22Rv1 (cell line): ENCODE measurements at regions not wholly inside any gene's neighbourhood (a gene's known extent, or its start where the extent isn't known, plus 50 kb on each side); places are given as distances from the start of the nearest gene placed in this dataset.

ENCODE experiments used
- H3K27ac ChIP-seq: fragments of 450-650 bp; 2 replicates; pipeline ENCODE4 v1.5.1; 2017
- ZFX ChIP-seq: fragments of 450-650 bp; IDR thresholded peaks from 2 replicates; pipeline ENCODE4 v1.6.1; 2017; ENCODE audit warnings: antibody characterized with exemption, borderline replicate concordance
- TF ChIP-seq, protein P1 (sequence below): fragments of 450-650 bp; IDR thresholded peaks from 2 replicates; pipeline ENCODE4 v1.5.1; 2017; ENCODE audit warnings: mild to moderate bottlenecking

- no peak for TF ChIP-seq ZFX
- TF ChIP-seq, protein P1, sequence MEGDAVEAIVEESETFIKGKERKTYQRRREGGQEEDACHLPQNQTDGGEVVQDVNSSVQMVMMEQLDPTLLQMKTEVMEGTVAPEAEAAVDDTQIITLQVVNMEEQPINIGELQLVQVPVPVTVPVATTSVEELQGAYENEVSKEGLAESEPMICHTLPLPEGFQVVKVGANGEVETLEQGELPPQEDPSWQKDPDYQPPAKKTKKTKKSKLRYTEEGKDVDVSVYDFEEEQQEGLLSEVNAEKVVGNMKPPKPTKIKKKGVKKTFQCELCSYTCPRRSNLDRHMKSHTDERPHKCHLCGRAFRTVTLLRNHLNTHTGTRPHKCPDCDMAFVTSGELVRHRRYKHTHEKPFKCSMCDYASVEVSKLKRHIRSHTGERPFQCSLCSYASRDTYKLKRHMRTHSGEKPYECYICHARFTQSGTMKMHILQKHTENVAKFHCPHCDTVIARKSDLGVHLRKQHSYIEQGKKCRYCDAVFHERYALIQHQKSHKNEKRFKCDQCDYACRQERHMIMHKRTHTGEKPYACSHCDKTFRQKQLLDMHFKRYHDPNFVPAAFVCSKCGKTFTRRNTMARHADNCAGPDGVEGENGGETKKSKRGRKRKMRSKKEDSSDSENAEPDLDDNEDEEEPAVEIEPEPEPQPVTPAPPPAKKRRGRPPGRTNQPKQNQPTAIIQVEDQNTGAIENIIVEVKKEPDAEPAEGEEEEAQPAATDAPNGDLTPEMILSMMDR = no peak
- H3K27ac ChIP-seq = no peak overlapping the region
Observed at GRCh38 chr7:16933296-16934279, 51.8 kb upstream of the AGR3 start.

- no peak overlapping the region for H3K27ac ChIP-seq
- no peak for TF ChIP-seq ZFX
- TF ChIP-seq, protein P1 = no peak
Observed at GRCh38 chr7:16934722-16935340, 53.0 kb upstream of the AGR3 start.

GRCh38 chr7:16935341-16935735 is 53.6 kb upstream of the AGR3 start:
- no peak overlapping the region for H3K27ac ChIP-seq
- TF ChIP-seq, protein P1 = no peak

GRCh38 chr7:16936626-16937422 is 55.0 kb upstream of the AGR3 start:
- TF ChIP-seq ZFX = no peak
- TF ChIP-seq, protein P1 = no peak
- no peak overlapping the region for H3K27ac ChIP-seq

DNA sequence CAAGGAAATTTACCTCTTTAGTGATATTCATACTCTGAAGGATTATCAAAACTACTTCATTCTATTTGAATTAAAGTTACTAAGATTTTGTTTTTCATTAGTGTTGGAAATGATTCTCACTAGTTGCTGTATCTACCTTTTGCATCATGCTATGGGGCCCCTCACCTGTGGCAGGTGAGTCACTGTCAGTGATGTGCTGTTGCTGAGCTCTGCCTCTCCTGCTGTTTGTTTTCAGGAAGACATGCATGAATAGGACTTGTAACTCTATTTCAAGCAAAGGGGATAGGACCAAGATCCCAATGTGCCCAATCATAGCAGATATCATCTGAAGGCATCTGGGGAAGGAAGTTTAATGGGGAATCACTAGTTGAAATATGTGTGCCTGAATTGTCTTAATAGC is 57.4 kb upstream of the AGR3 start:
- TF ChIP-seq, protein P1 = no peak
- no peak for TF ChIP-seq ZFX
- no peak overlapping the region for H3K27ac ChIP-seq

GRCh38 chr7:16940776-16941175 is 59.0 kb upstream of the AGR3 start:
- H3K27ac ChIP-seq = no peak overlapping the region
- TF ChIP-seq, protein P1 = no peak
- no peak for TF ChIP-seq ZFX
